COLO668 (cell line): ENCODE measurements at regions not wholly inside any gene's neighbourhood (a gene's known extent, or its start where the extent isn't known, plus 50 kb on each side); places are given as distances from the start of the nearest gene placed in this dataset.

Experiments
- DNase-seq: peaks from one replicate; lab custom pipeline; 2025; ENCODE audit not compliant: unreplicated experiment; lab: John Stamatoyannopoulos, UW

DNA sequence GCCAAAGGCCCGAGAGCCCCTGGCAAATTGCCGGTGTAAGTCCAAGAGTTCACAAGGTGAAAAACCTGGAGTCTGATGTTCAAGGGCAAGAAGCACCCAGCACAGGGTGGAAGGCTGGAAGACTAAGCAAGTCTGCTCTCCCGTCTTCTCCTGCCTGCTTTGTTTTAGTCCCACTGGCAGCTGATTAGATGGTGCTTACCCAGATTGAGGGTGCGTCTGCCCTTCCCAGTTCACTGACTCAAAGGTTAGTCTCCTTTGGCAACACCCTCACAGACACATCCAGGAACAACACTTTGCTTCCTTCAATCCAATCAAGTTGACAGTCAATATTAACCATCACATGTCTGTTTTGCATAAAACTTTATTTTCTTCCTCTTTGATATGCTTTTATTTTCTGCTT lies 157.4 kb downstream of the HS3ST1 start:
- no peak for DNase-seq

DNA sequence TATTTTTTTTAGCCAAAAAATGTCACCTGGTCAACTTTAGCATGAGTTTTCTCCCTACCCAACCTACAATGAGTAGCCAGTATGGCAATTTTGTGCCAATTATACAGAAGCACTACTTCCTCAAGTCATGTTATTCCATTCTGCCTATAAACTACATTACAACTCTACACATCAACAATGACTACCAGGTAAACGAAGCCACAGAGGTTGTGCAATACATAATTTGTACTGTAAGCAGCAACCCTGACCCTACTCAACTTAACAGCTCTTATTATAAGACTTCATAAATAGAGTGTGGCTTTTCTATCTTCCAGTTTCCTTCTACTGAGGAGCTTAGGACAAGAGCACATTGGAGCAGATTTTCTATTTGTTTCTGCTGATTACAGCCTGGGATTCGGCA lies 160.5 kb downstream of the HS3ST1 start:
- DNase-seq = no peak

DNA sequence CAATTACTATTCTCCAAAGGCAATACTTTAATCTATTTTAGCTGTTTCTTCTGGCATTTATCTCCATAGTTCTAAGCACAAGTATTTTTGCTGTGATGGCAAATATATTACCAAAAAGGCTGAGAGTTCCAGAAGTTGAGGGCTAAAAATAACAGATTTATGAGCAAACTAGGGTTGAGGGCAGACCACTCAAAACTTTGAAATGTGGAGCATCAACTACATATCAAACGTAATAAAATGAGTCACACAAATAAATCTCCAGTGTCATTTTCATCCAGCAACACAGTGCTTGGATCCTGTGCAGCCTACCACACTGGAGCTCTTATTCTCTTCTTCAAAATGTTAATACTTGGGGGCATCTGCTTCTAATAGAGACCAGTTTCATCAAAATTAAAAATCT lies 163.9 kb downstream of the HS3ST1 start:
- DNase-seq = no peak

DNA sequence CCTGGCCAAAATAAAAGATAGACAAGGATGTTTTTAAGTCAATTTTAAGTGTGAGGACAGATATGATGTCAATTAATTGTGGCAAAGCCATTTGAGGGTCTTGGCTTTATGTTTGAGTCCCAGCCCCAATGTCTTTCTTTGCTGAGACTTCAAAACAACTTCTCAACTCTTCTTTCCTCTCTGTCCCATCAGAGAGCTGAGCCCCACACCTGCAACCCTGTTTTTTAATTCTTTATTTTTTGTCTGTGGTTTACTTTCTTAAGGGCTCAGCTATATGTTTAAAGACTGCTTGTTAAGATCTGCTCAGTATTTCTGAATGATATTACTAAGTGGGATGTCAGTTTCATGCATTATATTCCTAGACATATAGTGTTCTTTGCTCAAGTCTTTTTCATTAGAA lies 164.3 kb downstream of the HS3ST1 start:
- DNase-seq = no peak

DNA sequence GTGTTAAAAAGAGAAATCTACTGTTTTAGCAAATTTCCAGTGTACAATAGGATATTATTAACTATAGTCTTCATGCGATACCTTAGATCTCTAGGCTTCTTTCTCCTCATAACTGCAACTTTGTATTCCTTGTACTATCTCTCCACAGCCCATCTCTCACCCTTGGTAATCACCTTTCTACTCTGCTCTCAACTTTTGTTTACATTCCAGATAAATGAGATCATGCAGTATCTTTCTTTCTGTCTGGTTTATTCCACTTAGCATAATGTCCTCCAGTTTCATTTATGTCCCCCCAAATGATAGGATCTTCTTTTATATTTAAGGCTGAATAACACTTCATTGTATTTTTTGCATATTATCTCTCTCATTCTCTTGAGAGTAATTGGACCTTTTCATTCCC lies 165.5 kb downstream of the HS3ST1 start:
- DNase-seq = no peak

DNA sequence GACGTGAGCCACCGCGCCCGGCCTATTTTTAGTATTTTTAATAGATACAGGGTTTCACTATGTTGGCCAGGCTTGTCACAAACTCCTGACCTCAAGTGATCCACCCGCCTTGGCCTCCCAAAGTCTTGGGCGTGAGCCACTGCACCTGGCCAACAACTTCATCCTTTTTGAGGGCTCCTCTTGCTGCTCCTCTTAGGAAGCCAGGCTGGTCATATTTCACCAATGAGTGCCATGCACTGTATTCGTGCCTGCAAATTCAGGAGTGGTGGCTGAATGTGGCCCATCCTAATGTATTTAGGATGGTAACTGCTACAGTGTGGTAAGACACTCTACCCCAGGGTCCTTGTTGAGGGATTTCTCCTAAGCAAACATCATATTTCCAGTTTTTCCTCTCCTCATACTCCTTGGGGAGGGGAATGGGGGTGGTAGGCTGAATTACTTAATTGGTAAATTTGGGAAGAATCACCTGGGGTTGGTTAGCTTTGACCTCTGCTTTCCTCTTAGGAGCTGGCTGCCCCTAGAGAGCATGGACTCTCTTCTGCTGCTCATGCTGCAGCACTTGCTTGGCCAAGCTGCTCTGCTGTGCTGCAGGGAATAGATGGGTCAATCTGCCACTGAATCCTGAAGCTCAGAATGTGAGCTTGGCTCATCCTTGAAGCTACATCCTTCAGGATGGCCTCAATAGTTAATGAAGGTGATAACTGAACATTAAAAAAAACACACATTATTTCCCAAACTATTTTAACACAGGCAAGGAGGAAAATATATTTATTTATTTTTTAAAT lies 167.4 kb downstream of the HS3ST1 start:
- no peak for DNase-seq

DNA sequence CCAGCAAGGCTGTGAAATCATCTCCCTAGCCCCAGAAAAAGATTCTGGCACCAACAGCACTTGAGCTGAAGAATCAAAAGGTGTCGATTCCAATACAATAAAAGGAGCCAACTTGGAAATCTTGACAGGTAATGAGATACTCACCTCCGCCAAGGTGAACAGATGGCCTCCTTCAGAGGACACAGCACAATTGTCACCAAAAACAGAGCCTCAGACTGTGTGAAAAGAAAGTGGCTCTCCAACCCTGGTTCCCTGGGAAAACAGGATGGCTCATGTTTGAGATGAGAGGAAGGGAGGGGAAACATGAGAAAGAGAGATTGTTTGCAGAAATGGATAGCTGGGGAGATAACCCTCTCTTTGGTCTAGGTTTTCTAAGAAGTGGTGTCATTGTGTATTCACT lies 168.9 kb downstream of the HS3ST1 start:
- DNase-seq = no peak

DNA sequence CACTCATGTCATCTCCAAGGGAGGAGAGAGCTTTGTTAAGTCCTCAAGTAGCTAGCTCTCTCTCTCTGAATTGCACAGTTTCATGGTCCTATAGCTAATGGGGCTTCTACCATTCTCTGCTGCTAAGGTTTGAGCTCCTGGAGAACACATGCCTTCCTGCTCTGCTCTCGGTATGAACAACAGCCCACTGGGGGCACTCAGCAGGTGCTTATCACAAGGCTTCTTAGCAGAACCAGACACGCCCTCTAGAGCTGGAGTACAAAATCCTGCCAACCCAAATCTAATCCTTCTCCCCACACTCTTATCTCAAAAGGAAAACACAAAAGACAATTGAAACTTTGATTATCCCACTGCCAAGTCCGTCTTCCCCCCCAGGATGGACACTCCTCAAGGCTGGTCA lies 176.5 kb downstream of the HS3ST1 start:
- no peak for DNase-seq

DNA sequence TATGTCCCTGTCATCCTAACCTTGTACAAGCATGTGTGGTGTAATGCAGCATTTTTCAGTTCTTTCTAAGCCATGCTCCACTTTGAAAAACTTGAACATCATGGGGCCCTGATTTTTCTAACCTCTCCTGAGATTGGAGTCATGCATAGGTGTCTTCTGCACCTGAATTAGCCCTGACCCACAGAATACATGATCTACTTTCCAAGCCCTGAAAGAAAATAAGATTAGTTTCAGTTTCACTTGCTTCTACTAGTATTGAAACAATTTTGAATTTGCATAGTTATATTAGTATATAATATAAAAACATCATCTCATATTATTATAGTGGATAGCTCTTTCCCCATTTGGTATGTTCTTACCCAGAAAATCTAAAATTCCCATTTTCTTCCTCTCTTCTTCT lies 178.2 kb downstream of the HS3ST1 start:
- DNase-seq = no peak

DNA sequence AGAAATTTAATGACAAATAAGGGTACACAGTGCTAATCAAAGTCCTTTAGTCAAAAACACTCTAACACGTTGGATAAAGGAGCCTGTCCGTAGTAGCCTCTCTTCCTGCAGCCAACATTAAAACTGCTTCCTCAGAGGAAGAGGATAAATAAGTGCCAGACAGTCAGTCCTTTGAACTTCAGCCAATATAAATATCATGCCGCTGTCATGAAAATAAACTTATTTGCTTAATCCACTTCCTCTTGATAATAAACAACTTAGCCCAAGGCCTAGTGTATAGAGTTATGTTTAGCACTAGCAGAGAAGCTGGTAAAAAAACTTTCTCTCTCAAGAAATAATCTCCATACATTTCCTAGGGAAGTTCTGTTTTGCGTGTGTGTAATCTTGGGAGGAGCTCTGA lies 196.7 kb downstream of the HS3ST1 start:
- DNase-seq = no peak

DNA sequence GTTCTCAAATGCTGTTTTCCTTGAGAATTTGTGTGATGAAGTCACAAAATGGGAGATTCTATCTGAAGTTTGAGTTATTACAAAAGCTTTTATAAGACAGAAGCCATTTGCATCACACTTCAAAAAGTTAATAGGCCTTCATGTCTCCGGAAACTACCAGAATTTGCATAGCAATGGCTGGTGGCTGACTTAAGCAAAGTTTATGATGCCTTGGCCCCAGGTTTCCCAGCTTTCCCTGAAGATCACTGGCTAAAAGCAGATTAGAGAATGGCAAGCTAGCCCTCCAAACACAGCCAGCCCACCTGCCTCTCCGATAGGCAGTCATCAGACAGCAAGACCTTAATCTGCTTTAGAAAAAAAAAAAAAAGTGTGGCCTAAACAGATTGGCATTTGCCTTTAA lies 197.8 kb downstream of the HS3ST1 start:
- no peak for DNase-seq

DNA sequence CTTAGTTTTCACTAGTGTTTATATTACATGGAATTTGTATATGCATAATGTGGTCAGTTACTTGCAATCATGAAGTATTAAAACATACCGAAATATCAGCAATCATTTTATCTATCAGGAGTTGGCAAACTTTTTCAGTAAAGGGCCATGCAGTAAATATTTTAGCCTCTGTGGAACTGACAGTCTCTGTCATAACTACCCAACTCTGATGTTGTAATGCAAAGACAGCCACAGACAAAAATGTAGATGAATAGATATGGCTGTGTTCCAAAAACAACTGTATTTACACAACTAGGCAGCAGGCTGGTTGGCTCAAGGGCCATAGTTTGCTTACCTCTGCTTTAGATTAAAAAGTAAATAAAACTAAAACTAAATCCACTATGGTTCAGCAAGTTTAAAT lies 200.2 kb downstream of the HS3ST1 start:
- peak; percentile 25 for DNase-seq

DNA sequence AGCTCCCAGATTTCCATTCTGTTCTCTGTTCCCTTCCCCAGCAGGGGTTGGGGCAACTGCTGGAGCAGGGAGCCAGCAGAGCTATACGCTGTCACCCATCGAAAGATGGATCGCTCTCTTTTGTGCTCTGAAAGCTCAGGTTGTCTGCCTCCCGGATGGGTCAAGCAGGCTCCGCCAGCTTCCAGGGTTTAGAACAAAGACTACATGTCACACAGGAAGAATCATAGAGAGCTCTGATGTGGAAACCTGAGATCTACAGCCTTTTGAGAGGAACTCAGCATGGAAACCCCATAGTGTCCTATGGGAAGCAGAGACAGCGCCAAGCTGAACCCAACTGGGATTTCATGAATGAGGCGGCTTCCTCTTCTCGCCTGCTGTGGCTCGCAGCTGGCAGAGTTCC lies 205.4 kb downstream of the HS3ST1 start:
- peak; percentile 63 for DNase-seq

DNA sequence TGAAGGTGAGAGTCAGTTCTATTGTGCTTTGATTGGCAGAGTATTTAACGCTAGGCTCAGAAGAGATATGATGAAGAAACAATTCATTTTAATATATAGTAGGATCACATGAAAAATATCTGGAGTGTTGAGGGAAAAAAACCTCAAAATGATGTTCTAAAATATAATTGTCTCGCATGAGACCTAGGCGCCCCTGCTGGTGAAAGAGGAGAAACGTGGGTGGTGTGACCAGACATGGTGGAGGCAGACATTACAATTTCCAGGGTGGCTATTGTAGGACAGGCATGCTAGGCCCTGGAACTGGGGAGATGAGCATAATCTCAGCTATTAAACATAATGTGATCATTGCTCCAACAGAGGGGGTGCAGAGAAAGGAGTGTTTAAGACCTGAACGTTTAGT lies 210.0 kb downstream of the HS3ST1 start:
- DNase-seq = no peak

DNA sequence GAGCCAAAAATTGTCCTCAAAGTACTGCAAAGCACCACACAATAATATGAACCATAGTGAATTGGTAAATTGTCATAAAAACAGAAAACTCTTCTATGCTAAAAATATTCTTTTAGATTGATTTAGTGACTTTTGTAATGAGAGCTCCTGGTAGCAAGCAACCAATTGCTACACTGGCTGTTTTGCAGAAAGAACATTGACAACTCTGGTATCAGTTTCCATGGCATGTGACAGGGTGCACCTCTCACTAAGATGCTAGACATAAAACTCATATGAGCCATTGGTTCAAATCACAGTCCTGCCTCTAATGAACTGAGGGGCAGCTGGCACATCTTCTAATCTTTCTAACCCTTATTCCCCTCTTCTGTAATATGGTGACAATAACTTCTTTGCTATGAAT lies 212.2 kb downstream of the HS3ST1 start:
- no peak for DNase-seq

DNA sequence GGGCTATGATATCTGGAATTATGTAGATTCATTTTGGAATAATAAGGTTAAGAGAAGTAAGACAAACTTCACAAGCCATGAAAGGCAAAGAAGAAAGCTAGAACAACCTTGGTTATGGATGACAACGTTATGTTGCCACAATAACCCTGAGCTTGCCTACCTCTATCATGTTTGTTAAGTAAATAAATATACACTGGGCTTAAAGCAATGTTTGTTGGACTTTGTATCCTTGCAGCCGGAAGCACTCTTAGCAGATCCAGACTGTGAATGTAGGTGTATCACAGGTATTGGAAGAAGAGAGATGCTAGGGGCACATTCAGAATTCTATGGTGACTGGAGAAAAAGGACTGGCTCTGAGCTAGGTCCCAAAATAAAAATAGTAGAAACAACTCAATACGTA lies 214.4 kb downstream of the HS3ST1 start:
- peak; percentile 52 for DNase-seq

DNA sequence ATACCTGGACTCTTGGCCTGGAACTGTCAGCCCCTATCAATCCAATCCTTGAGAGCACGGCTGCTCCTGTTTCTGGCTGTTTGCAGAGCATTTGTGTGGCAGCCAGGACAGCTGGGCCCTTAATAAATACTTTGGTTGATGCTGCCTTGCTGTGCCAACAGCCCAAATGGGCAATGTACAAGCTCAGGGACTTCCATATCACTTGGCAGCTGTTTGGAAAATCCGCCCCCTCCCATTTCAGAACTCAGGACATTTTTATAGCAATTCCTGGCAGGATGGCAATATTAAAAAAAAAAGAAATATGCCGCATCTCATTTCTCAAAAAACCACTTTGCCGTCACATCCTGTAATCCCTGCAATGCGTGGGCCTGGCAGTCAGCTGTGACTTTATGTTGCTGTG lies 218.9 kb downstream of the HS3ST1 start:
- no peak for DNase-seq

DNA sequence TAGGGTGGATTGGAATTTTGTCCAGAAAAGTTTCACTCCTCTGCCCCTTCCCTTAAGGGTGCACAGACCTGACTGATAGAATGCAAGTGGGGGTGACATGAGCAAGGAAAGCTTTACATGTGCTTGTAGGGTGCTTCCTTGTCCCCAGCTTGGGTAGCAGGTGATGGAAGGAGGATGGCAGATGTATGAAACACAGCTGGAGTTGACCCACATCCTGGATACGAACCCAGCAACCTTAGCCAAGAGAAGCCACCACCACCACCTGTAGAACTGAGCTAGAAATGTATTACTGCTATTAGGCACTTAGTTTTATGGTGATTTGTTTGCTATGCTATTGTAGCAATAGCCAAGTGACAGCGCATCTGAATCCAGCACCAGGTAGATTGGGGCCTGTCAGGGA lies 227.4 kb downstream of the HS3ST1 start:
- DNase-seq = no peak

DNA sequence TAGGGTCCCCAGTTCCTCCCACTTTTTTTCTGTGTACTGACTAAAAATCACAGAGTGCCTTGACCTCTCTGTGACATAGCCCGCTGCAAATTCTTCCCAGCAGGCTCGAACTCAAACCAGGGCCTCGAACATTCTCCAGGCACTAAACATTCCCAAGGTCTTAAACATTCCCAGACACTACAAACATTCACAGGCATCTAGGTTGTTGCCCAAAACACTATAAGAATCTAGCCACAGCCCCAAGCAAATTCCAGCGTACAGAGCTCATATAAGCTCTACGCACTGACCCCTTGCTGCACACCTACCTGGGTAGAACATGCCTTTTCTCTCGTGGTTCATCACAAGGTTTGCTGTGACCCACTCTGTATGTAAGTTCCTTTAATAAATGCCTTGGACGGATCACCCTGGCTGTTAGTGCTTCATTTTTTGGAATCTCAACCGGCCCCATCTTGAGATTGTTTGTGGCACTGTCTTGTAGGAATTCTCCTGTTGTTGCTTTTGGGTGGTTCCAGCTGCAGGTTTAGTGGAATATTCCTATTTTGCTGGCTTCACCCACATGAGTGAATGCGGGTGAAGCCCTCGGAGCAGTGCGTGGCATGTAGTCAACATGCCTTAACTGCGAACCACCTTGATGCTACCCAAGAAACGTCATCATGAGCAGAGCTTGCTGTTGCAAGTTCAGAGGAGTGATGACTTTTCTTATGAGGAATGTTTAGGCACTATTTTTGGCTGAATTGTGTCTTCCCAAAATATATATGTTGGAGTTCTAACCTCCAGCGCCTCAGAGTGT lies 230.0 kb downstream of the HS3ST1 start:
- DNase-seq = no peak

DNA sequence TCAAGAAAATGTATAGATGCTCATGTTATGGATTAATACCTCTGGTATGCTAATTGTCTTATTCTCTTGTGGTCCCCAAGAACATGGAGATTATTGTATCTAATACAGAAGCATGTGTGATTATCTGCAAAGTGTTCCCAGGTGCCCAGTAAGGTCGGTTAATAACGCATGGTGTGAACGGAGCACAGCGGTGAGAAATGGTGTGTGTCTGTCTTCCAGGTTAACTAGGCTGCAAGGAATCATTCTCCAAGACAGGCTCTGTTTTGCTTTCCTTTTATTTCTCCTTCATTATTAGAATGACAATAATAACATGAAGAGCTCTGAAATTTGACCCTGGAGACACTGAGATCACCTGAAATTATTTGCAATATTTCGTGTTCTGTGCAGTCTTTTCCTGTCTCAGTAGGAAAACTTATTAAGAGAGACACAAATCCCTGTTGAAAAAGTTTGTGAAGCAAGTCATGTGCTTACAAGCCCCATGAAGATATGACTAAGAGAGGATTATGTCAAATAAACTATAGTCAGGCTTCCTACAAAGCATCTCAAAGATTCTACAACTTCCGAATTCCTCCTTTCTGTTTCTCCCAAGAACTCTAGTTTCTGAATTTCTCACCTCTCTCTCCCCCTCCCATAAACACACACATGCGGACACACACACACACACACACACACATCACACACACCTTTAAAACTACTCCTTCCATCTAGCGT lies 230.9 kb downstream of the HS3ST1 start:
- no peak for DNase-seq

DNA sequence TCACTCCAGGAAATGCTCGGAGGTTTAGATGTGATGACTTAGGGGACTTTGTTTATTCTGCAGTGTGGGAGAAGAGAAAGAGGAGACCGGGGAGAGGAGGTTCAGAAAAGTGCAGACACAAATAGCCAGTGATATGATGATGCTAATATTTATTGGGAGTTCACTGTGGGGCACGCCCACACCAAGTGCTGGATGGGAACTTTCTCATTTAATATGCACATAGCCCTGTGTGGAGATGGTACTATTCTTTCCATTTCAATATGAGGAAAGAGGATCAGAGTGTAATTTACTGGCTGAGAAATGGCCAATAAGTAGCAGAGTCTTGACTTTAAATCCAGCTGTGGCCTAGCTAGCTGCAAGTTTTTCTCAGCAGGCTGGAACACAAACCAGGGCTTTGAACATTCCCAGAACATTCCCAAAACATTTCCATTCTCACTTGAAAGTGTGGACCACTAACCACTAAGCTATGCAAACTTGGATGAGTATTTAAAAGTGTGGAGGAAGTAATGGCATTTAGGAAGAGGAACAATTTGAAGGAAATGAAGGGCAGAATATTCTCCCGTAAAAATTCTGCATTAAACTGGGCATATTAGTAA lies 231.7 kb downstream of the HS3ST1 start:
- no peak for DNase-seq

DNA sequence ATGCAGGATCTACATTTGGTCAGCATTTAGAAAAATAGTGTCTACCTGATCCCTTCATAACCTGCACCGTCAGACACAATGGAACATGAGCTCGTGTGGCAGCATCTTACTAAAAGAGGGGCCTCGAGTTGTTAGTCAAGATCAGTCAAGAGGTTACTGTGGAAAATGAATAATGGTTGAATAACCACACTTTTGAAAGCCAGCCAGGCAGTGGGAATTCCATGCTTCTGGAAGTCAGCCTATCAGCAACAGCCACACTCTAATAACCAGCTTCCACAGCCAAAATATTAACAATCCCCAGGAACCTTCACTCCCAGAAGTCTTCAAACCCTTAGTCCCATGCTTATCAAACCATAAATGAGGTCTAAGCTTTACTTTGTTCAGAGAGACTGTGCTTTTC lies 234.3 kb downstream of the HS3ST1 start:
- DNase-seq = no peak
